Glomerular visceral epithelial cell (primary cell): ENCODE measurements at regions not wholly inside any gene's neighbourhood (a gene's known extent, or its start where the extent isn't known, plus 50 kb on each side); places are given as distances from the start of the nearest gene placed in this dataset.

Experiments
- DNase-seq: peaks from one replicate; pipeline ENCODE4 v3.0.0-alpha.2; 2016; ENCODE audit errors: extremely low spot score

DNA sequence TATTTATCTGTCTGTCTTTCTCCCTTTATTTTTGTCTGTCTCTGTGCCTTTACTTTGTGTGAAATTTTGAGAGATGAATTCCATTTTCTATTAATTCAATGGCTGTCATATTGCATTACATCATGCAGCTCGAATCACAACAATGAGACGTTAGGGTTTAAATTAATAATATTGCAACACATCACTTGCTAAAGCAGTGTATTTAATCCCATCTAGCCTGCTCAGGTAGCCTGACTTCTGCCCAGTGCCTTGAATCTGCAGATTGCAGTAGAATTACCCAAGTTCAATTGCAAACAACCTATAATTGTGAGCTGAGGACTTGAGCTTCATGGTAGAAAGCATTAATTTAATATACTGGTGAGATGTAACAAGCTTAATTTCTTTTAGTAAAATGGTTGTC lies 235.7 kb upstream of the TSHZ2 start:
- no peak for DNase-seq

DNA sequence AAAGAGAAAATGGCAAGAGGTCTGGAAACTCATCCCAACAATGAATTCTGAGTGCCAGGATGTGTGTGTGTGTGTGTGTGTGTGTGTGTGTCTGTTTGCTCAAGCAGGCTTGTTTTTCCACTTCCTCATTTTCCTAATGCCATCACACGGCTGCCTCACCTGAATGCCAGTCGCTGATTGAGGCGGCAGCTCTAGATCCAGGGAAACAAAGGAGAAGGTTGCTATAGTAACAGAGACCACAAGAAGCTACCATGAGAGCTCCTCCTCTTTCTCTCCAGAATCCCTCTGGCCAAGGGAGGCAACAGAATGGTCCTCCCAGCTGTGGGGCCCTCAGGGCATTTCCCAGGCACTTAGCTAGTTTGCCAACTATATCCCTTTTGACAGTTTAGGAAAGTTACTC lies 241.1 kb upstream of the TSHZ2 start:
- no peak for DNase-seq

DNA sequence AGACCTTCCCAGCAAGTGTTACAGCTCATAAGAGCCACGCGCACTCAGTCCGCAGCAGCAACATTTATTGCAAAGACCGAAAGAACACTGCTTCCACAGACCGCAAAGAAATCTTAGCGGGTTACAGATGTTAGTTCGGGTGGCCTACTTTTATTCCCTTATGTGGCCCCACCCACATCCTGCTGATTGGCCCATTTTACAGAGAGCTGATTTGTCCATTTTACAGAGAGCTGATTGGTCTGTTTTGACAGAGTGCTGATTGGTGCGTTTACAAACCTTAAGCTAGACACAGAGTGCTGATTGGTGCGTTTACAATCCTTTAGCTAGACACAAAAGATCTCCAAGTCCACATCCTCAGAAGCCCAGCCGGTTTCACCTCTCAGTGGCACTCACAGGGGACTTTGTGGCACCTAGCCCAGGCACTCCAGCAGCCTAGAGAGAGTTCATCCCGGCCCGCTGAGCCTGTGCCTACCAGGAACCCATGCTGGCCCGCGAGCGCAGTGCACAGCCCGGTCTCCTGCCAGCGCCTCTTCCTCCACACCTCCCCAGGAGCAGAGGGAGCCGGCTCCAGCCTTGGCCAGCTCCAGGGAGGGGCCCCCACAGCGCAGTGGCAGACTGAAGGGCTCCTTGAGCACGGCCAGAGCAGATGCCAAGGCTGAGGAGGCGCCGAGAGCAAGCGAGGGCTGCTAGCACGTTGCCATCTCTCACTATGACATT lies 244.3 kb upstream of the TSHZ2 start:
- DNase-seq: no peak

DNA sequence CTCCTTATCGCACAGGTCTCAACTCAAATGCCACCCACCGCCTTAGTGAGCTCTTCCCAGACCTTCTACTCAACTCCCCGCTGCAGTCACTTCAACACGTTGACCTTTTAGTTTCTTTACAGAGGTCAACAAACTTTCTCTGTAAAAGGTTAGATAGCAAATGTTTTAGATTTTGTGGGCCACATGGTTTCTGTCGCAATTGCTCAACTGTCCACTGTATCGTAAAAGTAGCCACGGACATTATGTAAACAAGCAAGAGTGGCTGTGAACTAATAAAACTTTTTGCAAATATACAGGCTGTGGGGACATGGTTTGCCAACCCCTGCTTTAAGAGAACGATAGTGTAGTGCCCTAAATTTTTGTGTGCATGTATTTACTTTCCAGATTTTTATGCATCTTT lies 247.6 kb upstream of the TSHZ2 start:
- DNase-seq: no peak

DNA sequence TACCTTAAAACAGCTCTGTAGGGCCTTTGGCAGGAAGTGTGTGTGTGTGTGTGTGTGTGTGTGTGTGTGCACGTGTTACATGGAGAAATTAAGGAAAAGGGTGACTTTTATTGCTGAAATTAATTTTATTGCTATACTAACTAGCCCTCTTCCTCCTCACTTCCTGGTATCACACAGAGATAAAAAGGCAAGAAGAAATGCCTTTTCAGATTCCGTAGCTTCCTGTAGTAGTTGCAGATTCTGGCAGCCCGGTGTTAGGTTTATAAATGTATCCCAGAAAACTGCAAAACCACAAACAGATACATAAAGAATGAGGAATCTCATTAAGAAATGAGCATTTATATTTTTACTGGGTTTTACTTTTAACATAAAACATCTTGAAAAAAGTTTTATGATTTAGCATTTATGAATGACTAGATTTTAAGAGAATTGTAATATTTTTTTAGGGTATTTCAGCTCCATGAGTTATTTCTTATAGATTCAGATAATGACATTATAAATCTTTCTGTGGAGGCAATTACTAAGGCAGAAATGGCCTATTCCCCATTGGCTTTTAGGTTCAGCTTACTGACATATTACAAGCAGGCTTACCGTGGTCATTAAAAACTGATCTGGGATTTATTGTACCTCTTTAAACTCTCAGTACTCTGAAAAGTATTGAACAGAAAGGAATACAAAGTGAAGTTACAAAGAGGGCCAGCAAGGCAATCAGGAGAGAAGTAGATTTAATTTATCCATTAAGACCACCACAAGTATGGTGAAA lies 249.1 kb upstream of the TSHZ2 start:
- no peak for DNase-seq

DNA sequence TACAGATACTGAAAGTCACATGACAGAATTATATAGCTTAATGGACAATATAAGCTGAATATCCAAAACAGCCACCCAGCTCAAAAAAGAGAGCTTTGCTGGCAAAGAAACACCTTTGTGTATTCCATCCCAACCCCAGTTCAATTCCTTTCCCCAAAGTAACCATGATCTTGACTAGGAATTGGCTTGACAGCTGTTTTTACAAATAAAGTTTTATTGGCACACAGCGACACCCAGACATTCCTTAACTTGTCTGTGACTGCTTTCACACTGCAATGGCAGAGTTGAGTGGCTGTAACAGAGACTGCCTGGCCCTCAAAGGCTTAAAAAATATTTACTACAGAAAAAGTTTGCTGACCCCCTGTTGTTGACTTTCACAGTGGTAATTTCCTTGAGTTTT lies 264.0 kb upstream of the TSHZ2 start:
- DNase-seq: no peak

DNA sequence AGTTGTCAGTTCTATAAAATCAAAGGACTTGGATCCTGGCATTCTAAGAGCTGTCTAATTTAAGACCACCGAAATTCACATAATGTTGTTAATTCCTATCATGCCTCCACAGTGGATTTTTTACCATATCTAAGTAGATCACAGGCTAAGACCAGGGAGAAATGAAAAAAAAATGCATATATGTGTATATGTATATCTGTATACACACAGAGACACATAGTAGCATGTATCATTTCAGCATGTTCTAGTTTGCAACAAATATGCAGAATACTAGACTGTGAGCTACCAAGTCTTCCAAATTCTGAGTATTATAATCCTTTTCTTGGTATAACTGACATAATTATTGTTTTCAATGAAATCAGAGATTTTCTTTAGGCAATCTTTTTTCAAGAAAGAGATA lies 267.6 kb upstream of the TSHZ2 start:
- no peak for DNase-seq

DNA sequence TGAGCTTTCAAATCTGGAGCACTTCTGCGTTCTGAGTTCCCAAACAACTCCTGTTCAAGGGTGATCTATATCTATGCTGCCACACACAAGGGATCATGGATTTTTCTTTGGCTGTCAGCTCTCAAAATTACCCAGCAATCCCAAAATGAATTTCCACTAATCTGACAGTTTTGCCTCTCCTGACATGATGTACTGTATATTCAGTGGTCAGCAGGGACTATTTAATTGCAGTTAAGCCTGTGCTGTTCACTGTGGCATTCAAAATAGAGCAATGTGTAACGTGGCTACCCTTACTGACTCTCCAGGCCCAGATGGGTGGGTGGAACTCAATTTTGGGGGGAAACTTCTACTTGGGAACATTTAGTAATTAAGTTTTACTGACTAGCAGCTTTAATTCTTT lies 283.8 kb upstream of the TSHZ2 start:
- no peak for DNase-seq

DNA sequence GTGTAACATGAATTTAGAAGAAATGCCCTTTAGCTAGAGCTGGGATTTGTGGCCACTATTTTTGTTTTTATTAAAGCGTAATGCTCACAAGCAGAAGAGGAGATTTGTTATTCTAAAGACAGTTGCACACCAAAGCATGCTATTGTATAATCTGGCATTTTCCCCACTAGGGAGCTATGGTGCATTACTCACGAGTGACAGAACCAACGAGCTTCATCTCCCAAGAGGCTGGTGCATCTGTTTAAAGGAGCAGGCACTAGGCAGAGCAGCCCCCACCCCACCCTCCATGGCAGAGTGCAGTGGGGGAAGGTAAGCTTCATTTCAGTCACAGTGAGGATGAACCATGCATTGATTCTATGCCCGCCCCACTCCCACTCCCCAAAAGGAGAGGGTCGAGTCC lies 287.3 kb upstream of the TSHZ2 start:
- DNase-seq: no peak

DNA sequence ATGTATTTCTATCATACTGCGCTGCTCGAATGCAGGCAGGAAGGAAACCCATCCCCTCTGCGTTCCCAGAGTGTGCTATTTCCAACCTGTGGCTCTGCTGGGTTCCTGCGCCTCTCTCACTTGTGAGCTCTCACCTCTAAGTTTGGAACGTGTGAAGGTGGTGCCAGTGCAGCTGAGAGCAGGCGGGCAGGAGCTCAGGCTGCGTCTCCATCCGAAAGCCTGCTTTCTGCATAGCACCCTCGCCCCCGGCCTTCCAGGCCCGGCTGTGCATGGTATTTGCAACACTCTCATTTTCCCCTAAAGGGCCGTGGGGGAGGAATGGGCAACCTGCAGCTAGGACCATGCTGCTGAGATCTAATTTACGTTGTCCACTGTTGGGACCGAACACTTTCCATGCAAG lies 288.0 kb upstream of the TSHZ2 start:
- no peak for DNase-seq

DNA sequence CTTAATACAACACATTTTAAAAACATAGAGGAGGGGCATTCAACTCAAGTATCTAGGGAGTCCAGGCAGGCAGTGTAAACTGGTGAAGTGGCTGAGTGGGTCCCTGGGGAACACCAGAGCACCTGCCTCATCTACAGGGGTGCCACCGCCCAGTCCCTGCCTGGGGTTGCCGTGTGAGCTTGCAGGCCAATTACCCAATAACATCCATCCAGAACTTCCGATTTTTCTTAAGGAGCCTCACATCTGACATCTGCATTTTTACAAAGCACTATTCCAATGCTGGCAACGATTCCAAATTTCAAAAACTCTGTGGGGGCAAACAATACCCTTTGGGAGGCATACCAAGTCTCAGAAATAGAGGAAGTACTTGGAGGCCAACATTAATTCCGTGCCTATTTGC lies 288.4 kb upstream of the TSHZ2 start:
- DNase-seq: no peak

DNA sequence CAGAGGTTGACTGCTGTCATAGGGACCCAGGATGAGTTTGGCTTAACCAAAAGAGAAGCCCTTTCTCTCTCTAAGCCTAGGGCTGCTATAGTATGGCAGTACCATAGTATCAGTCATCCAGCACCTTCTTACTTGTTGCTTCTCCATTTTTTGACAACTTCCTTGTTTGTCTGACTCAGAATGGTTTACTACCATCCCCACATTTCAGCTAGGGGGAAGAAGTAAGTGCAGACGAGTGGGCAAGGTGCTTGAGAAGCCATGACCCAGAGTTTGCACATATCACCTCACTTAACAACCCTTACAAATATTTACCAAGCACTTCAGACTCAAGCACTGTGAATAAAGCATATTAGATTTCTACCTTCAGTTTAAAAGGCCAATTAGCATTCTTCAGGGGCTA lies 289.9 kb upstream of the TSHZ2 start:
- no peak for DNase-seq

DNA sequence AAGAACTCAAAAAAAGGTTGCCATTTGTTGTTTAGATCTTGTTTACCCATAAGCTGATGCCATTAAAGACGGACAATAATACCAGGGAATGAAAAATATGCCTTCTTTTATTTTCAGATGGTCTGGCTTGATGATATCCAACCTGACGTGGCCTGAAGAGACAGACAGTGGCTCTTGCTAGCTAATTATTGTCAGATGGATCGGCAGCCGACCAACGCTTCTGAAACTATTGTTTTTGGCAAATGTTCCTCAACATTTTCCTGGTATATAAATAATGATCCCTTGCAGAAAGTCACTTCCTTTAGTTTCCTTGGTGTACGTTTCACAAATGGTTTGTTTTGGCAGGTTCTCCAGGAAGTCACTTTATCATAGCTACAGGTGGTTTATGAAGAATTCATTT lies 290.9 kb upstream of the TSHZ2 start:
- no peak for DNase-seq

DNA sequence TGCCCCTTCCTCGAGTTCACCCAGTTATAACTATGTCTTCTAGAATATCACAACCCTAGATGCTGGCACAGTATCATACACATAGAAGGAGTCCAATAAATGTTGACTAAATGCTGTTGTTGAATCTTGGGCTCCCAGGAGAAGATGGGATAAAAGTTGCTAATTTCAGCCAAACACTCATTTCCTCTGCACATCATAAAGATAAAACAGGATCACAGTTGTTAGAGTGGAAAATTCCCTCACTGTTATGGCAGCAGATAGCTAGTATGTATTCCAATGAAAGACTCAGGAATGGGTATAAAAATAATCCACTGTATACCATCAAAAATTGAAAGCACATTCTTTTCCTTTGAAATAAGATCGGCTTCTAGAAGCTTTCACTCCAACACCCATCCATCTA lies 294.9 kb upstream of the TSHZ2 start:
- no peak for DNase-seq

DNA sequence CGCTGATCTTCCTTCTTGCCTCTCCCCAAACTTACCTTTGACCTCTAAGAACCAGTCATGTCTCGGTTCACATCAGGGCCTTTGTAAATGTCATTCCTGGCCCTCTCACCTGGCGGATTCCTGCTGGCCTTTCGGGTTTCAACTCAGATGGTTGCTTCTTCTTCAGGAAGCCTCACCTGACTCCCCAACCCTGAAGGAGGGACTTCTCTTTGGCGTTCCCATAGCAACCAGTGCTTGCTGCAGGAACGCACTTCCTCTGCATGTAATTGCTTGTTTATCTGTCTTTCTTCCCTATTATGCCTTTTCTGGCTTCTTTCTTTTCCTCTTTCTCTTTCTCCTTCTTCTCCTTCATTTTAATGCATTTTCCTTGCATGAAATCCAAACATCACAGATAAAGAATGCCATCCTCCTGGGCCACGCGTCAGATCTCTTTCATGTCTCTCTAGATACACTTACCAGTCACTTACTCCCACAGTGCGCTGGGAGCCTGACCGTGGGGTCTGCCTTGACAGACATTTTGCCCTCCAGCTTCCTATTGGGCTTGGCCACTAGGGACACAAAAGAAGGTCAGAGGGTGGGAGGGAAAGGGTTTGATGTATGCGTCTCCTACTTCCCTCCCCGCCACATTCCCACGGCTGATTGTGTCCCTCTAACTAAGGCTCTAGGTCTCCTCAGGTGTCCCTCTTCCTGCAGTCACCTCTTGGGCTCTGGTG lies 295.7 kb upstream of the TSHZ2 start:
- DNase-seq: no peak

DNA sequence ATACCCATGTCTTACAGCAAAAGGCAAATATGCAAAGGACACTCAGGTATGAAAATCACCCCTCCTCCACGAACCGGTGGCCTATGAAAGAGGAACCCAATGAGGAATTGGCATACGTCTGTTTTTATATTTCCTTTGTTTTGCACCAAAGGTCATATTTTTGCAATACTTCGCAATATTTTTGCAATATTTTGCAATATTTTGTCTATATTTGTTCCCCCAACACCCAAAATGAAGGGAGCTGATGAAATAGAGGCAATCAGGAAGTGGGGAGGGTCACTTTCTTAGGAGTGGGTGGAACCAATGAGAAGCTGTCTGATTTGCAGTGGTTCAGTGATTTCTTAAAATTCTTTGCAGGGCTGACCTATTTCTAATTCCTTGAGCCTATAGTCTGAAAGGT lies 296.8 kb upstream of the TSHZ2 start:
- no peak for DNase-seq

DNA sequence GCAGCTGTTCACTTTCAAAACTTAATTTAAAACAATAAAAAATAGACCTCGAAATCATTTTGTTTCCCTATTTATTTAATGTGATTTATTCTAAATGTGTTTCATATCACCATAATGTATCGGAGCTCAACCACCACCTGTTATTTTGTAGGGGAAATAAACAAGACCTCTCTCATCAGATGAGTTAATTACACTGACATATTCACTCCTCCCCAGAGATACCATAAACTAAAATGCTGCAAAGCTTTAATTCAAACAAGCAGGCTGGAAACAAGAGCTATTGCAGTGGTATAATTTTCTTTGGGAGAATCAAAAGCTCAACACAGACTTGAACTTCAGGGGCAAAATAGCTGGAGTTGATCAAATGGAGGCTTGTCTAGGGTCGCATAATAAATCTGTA lies 303.5 kb upstream of the TSHZ2 start:
- no peak for DNase-seq

DNA sequence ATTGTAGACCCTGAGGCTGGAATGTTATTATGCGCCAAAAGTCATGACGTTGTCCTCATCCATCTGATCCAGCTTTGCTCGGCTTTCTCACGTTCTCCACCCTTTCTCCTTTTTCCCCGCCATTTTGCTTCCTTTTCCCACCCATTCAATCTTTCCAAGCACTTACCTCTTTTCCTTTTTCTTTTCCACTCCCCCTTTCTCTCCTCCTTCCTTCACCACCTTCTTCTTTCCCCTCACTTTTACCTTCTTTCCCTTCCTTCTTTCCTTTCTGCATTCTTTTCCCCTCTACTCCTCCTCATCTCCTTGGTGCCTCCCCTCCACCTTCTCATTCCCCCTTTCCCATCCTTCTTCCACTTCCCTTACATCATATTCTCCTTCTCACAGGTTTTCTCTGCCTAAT lies 304.8 kb upstream of the TSHZ2 start:
- DNase-seq: no peak

DNA sequence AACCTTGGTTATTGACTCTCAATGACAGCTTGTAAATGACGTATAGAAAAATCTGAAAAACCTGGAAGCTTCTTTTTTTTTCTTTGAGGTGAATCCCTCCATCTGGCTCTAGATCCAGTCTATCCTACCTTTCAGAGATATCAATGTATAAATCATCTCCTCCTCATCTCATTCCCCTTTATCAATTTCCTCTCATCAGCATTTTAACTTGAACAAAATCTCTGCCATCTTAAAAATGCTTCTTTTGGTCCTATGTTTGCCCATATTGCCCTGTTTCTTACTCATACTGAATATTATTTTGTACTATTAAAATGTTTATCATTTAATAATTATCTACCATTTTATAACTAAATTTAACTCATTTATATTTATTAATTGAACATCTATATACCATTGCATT lies 306.7 kb upstream of the TSHZ2 start:
- DNase-seq: no peak

DNA sequence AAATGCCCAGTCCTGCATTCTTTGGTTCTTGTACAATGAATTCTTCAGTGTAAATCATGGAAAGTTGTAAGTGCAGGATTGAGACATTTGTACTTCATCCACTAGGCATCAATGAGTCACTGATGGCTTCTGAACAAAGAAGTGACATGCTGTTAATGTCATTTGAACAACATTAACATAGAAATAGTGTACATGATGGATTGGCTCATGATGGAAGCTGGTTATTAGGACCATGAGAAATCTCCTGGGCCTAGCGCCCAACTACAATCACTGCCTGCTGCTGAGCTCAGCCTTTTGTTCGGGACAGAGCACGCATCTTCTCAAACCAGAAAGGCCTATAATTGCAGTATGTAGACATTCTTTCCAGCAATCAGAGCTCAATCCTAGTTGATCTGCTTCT lies 316.8 kb upstream of the TSHZ2 start:
- DNase-seq: no peak

DNA sequence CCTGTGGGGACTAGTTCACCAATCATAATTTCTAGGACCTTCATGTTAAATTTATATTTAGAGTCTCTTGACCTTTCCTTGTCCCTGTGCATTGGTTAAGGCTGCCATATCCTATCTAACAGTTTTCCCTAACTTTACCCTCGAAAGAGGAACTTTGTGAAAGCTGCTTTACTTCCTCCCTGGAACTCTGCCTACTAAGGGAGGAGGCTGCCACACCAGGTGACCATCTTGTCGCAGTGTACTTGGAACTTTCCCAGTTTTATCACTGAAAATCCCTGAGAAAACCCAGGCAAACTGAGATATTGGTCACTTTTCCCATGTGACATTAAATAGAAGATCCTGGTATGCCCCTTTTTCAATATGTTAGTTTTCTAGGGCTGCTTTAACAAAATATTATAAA lies 317.6 kb upstream of the TSHZ2 start:
- no peak for DNase-seq

DNA sequence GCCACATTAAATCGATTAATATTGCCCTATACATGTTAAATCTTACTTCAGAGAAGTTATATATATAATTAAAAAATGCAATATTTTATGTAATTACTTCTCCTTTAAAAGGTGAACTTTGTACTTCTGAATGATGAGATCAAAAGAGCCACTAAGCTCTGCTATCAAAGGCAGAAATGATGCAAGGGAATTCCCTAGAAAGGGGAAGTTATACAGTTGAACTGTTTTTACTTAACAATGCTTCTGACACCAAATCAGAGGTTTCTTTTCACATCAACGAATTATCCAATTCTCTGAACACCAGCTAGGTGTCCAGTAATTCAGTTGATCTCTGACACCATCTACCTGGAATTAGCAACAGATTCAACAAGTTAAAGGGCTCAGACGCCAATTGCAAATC lies 319.9 kb upstream of the TSHZ2 start:
- no peak for DNase-seq

DNA sequence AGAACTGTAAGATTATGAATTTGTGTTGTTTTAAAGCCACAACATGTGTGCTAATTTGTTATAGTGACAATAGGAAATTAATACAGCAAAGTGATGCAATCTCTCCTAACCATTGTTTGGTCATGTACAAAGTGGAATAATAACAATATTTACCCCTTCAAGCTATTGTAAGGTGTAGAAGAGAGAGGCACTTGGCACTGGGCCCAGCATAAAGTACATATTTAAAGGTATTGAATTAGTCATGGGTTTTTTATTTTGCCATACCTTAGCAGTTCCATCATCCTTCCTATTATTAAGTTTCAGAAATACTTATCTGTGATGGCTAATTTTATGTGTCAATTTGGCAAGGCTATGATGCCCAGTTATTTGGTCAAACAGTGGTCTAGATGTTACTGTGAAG lies 322.4 kb upstream of the TSHZ2 start:
- no peak for DNase-seq
